ENCODE measurements at regions not wholly inside any gene's neighbourhood (a gene's known extent, or its start where the extent isn't known, plus 50 kb on each side); places are given as distances from the start of the nearest gene placed in this dataset.

- ATAC-seq (no peak), DNase-seq (no peak)
Measured at GRCh38 chr2:158049129-158049855, 52.4 kb upstream of the UPP2 start.

DNA sequence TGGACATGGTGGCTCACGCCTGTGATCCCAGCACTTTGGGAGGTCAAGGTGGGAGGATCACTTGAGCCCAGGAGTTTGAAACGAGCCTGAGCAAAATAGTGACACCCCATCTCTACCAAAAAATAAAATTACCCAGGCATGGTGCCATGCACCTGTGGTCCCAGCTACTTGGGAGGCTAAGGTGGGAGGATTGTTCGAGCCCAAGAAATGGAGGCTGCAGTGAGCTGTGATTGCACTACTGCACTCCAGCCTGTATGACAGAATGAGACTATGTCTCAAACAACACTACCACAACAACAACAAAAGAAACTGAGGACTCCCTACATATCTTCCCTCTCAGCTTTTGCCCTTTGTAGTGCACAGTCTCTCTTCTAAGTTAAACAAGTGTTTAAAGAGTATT lies 53.3 kb upstream of the UPP2 start:
- ATAC-seq, result no peak

GRCh38 chr2:158047156-158047611 lies 54.5 kb upstream of the UPP2 start:
- no peak for ATAC-seq

More for the DNA sequence above, 53.3 kb upstream of the UPP2 start:
- no peak for DNase-seq

DNA sequence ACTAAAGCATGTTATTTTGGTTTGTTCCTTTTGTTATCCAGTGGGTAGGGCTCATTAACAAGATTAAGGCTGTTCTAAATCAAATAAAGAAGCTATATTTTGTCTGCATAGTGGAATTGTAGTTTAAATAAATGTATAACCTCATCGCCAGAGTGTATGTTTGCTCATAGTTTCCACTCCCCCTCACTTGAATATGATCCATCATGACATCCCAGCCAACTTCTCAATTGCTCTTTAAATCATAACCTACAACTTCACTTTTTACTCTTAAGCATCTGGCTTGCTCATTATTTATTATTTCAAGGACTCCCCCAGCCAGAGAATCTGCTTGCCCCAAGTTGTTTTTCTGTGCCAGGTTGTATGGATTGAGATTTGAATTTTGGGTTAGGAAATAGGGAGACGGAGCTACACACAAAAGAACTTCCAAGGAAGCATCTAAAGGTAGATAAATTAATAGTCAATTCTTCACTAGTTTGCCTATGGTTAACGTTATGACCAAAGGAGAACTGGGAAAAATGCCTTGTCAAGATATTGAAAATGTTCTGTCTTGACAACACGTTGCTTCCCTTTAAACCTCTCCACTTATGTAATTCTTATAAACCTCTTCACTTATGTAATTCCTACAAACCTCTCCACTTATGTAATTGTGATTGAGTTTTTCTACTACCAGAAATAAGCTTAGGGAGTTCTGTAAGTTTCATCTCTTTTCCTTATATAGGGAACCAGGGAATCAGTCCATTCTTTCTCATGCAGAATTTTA lies 55.4 kb upstream of the UPP2 start:
- DNase-seq (no peak), ATAC-seq (no peak)

More at GRCh38 chr2:158047156-158047611, 54.5 kb upstream of the UPP2 start:
- no peak for DNase-seq

GRCh38 chr2:158045362-158045761 lies 56.3 kb upstream of the UPP2 start:
- no peak for ATAC-seq
- no peak for DNase-seq

DNA sequence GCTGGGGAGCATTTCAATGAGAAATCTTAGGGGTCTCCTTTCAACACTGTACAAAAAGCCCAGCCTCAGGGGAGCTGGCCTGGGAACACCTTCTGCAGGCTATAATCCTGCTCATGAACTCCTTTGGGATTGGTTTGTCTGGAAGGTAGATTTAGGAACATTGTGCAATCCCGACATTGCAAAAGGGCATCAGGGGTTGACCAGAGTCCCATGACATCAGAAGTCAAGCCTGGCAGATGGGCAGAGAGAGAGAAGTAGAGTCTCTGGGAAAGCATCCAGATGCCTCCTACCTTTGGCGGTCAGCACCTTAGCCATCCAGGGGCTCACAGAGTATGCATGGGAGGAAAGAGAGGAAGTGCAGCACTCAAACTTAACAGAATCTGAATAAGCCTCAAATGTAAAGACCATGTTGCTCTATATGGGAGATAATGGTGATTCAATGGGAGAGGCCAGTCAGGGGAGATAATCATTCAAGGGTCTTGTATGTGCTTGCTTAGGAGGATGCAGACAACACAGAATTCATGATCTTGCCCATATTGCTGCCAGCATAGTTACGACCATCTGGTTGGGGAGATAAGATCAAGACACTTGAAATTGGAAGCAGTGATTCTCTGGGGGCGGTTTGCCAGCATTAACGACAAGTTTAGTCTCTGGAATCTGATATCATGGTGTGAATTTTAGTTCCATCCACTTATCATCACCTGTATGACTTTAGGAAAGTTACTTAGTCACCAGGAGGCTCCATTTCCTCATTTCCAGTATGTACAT lies 58.3 kb upstream of the UPP2 start:
- ATAC-seq (no peak), DNase-seq (no peak)

- ATAC-seq (no peak), DNase-seq (no peak)
Measured at GRCh38 chr2:158042666-158043065, 59.0 kb upstream of the UPP2 start.

DNA sequence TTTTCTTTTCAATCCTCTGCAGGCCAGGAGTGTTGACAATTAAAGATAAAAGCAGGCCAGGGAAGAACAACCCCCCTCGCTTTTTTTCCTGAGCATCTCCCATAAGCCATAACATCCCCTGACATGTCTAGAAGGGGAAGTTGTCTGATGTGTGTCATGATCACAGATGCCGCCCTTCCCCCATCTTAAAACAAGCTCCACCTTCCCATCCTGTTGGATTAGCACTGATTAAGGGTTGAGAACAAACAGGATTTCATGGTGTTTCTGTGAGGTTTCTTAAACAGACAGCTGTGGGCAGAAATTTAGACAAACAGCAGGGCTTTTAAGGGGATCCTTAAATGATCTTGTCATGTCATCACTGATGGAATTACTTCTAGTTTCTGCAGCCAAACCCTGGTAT lies 59.4 kb upstream of the UPP2 start:
- ATAC-seq, result no peak
- no peak for DNase-seq

GRCh38 chr2:158041400-158041799 lies 60.3 kb upstream of the UPP2 start:
- ATAC-seq, result no peak
- no peak for DNase-seq

DNA sequence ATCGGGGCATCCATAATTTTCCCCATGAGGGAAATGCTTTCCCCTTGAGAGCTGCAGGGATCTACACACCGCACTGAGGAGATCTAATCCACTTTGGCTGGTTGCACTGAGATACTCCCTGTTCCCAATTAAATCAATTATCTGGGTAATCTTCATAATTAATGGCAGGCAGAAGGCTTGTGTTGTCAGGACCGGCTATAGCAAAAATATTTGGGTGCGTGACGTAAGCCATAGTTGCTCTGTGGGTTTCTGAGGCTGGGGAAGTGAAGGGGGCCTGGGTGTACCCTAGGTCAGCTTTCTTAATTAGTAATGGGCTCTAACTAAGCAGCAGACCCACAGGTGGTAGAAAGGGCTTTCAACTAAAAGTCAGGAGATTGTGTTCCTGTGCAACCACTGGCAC lies 62.8 kb upstream of the UPP2 start:
- no peak for ATAC-seq
- DNase-seq, result no peak

- no peak for DNase-seq
- ATAC-seq, result peak; percentile 55
Measured at GRCh38 chr2:158034198-158034866, 67.3 kb upstream of the UPP2 start.

DNA sequence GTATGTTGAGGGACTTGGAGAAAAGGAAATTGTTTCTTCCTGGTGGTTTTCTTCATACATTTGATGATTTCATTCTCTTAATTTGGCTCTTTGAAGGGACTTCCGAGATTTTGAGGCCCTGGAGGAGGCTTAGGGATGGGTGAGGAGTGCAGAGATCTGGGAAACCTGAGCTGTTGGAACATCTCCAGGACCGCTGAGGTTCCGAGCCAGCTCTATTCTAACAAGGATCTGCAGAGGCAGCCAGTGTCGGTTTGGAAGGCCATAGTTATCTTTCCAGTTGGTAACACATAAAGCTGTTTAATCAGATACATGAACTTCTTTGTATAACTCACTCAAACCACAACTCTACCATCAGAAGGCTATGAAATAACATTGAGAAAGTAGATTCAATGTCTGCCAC lies 70.3 kb upstream of the UPP2 start:
- ATAC-seq, result no peak

DNA sequence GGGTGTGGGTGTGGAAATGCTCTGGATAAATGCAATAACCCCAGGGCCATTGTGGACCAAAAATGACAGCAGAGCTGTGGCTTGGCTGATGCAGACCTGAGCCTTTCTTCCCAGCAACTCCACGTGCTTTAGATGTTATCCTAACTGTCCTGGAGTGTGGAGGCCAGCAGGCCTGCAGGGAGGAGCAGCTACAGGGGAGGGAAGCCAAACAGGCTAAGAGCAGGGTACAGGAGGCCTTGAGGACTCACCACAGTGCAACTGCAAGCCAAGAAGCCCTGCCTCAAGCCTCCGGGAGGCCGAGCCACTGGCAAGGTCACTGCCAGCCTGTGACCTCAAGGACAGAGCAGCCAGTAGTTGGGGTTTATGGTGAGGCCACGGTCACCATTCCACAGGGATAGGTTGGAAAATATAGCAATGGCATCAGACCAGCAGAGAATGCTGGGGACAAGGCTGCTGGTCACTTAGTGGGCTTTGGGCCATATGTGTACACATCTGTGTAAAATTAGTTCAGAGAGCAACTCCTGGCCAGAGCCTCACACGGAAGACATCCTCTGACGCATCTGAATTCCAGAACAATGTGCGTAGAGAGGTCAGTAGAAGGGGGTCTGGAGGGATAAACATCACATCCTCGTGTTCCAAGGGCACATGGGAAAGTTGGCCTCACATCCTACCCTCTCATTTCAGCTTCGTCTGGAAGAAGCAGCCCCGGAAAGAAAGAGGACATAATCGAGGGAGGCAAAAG lies 76.2 kb upstream of the UPP2 start:
- no peak for DNase-seq
- no peak for ATAC-seq

More for the DNA sequence above, 70.3 kb upstream of the UPP2 start:
- DNase-seq, result no peak

DNA sequence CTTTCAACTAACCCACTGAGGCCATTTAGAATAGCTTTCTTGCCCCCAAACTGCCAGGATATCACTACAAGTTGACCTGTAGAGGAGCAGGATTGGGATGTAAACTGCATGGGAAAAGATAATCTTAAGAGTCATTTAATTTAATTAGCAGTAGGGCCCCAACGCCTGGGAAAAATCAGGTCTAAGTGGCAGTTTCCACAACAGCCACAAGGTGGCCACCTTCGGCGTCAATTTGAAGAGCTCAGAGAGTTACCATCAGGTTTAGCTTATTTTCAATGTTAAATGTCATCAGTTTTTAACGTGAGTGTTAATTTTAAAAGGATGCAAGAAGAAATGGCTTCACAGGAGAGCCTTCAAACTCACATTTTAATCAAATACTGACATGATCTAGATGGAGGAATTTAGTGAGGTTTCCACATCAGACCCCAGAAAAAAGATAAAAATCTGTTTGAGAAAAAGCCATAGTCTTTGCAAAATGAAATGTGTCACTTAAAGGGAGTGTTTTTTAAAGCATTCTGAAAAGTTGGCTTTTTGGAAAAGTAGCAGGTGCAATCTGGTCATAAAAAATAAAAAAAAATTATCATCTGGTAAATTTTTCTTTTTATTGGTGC lies 77.3 kb upstream of the UPP2 start:
- DNase-seq, result peak; percentile 53
- ATAC-seq, result no peak

- no peak for ATAC-seq
- DNase-seq, result no peak
Measured at GRCh38 chr2:158022888-158023287, 78.8 kb upstream of the UPP2 start.

DNA sequence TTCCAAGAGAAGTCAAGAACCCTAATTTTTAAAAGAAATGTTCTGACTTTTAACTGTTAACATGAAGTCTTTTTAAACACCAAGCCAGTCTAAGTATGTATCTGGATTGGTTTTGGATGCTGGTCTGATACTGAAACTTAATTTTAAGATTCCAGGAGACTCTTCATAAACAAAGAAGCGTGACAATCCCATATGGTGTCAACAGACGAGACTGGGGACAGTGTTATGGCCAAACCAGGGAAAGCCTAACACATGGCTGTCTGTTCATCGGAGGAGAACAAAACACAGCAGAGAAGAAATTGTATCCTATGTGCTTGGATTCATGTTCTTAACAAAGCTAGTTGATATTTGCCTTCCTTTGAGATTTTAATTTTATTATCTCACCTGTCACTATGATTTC lies 80.5 kb upstream of the UPP2 start:
- DNase-seq, result no peak
- ATAC-seq, result no peak

DNA sequence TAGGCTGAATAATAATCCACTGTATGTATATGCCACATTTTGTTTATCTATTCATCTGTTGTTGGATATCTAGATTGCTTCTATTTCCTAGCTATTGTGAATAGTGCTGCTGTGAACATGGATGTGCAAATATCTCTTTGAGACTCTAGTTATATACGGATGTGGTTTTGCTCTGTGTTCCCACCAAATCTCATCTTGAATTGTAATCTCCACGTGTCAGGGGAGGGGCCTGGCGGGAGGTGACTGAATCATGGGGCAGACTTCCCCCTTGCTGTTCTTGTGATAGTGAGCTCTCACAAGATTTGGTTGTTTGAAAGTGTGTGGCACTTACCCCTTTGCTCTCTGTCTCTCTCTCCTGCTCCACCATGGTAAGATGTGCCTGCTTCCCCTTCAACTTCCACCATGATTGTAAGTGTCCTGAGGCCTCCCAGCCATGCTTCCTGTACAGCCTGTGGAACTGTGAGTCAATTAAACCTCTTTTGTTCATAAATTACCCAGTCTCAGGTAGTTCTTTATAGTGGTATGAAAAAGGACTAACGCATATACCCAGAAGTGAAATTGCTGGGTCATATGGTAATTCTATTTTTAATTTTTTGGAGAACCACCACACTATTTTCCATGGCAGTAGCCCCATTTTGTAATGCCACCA lies 86.1 kb upstream of the UPP2 start:
- no peak for DNase-seq
- no peak for ATAC-seq

DNA sequence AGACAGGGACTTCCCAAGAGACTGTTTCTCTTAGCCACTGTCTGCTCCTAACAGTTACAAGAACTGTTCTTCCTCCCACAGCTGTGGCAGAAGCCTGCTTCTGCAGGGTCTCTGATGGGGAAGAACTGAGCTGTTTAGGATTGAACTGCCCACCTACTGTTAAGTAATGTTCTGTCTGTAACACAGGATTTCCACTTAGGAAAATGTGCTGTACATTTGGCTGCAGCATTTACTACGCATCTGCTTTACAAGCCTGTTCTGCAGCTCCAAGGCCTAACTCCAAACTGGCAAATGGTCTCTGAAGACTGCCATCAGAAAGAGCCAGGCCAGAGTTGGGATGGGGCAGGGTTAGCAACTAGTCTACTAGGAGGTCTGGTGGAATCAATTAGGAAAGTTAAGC lies 87.8 kb upstream of the UPP2 start:
- ATAC-seq, result no peak
- no peak for DNase-seq

DNA sequence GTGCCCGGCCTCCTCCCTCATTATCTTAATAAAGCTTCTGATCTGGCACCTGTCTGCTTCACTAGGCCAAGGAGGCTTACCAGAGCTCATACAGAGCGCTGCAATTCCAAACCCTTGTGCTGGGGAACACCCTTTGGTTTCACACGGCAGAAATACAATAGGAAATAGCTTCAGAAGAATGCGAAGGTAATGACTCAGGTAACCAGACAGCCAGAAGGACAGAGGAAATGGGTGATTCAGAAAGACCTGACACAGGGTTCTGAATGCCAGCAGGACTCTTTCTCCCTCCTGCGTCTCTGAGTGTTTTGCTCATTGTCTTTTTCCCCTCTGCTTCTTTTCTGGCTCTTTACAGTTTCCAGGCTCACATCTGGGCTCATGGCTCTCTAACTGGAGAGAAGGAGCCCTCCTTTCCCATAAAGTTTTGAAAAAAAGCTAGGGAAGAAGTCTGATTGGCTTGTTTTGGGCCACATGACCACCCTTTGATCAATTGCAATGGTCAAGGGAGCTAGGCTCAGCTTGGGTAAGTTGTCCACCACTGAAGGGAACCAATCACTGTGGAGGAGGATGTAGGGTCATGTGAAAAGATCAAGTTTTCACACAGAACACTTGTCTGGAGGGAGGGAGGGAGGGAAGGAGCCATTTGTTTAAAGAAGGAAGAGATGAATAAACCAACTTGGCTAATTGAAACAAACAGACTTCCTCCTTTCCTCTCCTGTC lies 90.5 kb upstream of the UPP2 start:
- ATAC-seq, result peak; percentile 66

DNA sequence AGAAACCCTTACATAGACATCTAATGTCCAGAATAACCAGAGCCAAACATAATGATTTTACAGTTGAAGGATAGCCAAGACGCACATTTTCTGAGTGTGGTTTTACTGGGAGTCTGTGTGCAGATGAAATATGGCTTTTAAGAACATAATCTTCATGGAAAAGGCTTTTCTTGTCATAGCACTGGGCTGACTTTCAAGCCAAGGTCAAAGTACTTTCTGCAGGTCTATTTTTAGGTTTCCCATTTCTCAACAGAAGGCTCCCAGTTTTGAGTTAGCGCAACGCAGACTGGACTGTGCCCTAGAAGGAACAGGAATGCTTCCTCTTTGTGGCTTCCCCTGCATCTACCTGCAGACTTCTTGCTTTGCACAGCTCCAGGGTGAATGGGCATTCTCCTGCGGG lies 92.3 kb upstream of the UPP2 start:
- no peak for DNase-seq
- ATAC-seq, result no peak

More for the DNA sequence above, 90.5 kb upstream of the UPP2 start:
- no peak for DNase-seq

Data from stimulated activated naive CD8-positive, alpha-beta T cell treated with anti-CD3 and anti-CD28 coated beads, Interleukin-15, Interleukin-2, amounts not matched to agents 100 U/mL and 50 U/mL, for 24 hours (primary cell).